IPS-18c (cell line): ENCODE measurements at regions not wholly inside any gene's neighbourhood (a gene's known extent, or its start where the extent isn't known, plus 50 kb on each side); places are given as distances from the start of the nearest gene placed in this dataset.
"Not testable (repeated sequence)": the region's sequence is repeated elsewhere in the genome, so short reads cannot be mapped to it uniquely, and the experiment has no call there.

Source experiments
- H3K4me3 ChIP-seq: 2 replicates; pipeline ENCODE4 v1.7.0; 2013; ENCODE audit warnings: low read depth, mild to moderate bottlenecking, low read length, moderate library complexity; ENCODE audit not compliant: insufficient read depth
- H3K9me3 ChIP-seq: one replicate; pipeline ENCODE4 v1.6.1; 2013; ENCODE audit warnings: mild to moderate bottlenecking, low read length, moderate library complexity; ENCODE audit not compliant: control insufficient read depth, insufficient read depth

DNA sequence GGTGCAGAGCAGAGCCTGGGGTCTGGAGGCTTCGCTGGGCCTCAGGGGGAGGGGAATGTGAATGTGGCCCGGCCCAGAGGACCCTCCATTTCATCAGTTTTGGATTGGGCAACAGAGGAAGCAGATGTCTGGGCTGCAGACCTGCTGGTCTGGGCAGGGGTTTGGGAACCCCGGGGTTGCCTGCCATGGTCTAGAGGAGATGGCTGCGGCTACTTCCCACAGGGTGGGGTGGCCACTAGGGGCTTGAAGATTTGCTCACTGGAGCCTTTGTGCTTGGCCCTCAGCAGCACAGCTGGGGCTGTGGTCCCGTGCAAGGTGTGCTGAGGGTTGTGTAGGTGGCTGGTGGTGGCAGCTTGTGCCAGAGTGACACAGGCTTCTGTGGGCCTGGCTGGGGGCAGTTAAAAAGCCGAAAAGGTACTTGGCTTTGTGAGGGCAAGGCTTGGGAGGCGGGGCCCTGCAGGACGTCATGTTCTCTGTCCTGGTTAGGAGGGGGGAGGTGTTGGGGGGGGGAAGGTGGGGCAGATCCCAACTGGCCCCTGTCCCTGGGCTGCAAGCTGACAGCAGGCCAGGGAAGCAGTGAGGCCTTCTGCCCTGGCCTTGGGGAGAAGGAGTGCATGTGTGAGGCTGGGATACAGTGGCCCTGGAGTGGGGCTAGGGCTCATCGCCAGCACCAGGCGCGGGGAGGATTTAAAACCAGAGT is 98.0 kb downstream of the KPNA2 start:
- H3K9me3 ChIP-seq: no peaks in the 10 kb centered on the region
- no peak overlapping the region for H3K4me3 ChIP-seq

DNA sequence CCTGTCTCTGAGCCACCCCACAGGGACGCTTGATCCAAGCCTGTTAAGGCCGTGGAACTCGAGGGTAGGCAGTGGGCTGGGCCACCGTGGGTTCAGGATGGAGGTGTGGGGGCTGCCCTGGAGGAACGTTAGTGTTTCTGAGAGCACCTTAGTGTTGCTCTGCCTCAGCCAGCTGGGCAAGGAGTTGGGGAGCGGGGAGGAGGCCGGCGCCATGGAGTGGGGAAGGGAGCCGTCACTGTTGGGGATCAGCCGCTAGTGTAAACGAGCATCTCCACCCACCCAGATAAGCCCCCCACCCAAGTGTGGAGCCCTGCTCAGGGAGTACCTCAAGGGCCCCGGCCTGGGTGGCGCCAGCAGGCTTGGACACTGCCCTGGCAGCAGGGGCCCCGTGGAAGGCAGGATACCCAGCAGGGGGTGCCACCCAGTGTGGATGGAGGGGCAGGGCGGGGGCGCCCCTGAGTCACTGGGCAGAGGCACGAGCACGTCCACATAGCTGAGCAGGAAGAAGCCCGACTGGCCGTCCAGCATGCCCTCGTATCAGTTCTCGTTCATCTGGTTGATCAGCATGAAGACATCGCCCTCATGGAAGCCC is 98.6 kb downstream of the KPNA2 start:
- no peaks in the 10 kb centered on the region for H3K9me3 ChIP-seq
- H3K4me3 ChIP-seq: no peak overlapping the region

DNA sequence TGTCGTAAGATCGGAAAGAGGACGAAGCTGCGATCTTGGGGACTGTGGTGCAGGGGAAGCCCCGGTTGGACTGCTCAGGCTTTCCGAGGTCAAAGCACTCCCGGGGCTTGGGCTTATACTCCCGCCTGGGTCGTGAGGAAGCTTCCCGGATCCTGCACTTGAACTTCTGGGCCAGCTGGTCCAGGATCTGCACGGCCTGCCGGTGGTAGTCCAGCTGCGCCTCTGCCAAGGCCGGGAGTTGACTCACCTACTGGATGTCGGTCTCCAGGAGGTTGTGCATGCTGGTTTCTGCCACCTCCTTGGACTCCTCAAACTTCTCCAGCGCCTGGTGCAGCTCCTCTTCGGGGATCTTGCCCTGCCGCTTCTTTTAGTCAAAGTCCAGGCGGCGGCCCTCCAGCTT is 99.2 kb downstream of the KPNA2 start:
- no peaks in the 10 kb centered on the region for H3K9me3 ChIP-seq
- no peak overlapping the region for H3K4me3 ChIP-seq

DNA sequence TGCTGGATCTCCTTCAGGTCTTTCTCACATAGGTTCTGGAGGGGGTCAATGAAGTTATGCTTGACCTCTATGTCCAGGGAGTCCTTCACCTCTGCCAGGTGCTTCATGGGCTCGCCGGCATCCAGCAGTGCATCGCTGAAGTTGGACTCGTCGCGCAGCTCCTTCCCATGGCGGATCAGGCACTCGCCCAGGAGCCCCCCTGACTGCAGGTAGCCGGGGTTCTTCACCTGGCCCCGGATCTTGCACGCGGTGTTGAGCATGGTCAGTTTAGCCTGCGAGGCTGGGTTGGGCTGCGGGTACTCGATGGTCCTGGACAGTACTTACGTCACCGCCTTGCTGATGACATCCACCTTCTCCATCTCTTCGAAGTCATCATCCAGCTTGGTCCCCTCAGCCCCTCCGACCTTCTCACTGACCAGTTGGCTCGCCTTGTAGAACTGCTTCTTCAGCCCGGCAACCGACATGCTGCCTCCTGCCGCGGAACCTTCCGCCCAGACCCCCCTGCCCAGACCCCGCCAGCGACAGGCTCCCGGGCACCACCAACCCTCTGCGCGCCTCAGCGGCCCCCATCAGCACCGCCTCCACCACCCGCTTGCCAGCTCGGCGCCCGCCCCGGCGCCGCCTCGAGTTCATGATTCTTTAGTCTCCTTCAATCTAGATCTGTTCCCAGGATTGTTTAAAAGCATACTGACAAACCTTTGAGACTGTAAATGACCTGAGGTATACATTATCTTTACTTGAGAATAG is 99.8 kb downstream of the KPNA2 start:
- H3K4me3 ChIP-seq: no peak overlapping the region

DNA sequence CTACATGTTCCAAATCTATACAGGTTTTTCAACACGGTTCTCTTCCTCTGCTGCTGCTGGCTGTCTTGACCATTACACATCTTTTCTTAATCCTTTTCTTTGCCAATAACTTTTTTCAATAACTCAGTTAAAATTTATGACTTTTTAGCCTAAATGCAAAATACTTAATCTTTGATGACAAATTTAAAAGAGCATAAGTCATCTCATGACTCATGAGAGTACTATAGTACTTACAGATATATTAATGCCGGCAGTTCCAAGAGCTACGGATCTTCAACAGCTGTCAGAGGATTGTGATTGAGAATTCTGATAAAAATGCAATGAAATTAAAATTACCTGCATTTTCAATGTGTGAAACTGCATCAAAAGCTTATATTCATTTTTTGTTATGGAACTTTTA is 105.5 kb downstream of the KPNA2 start:
- no peaks in the 10 kb centered on the region for H3K9me3 ChIP-seq

More for the DNA sequence above, 99.8 kb downstream of the KPNA2 start:
- no peaks in the 10 kb centered on the region for H3K9me3 ChIP-seq

DNA sequence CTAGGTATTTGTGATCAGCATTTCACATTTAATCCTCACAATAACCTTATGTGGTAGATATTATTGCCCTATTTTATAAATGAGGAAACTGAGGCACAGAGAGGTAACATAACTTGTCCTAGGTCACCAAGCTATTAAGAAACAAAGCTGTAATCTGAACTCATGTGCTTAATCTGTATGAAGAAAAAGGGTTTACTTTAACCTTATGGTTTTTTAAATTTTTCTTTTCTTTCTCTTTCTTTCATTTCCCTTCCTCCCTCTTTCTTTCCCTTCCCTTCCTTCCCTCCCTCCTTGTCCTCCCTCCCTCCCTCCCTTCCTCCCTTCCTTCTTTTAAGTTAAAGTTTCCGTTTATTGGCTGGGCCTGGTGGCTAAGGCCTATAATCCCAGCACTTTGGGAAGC is 105.2 kb upstream of the AMZ2 start:
- no peaks in the 10 kb centered on the region for H3K9me3 ChIP-seq
- H3K4me3 ChIP-seq: no peak overlapping the region

More for the DNA sequence above, 105.5 kb downstream of the KPNA2 start:
- no peak overlapping the region for H3K4me3 ChIP-seq

DNA sequence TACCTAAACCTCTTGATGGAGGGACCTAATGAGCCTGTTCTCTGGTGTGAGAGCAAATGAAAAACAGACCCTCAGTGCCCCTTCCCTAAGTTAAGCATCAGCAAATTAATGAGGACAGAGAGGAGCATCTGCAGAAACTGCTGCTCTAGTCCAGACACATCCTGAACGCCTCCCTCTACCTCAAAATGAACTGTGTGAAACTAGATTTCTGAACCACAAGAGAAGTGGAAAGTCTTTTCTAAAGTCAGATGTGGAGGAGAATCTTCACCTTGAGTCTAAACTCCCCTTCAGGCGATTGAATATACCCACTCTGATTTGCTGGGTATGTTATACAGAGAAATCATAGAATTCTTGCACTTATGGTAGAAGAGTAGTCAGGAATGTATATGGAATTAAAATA is 104.4 kb upstream of the AMZ2 start:
- Histone ChIP-seq H3K4me3 (no peak overlapping the region), H3K9me3 (no peaks in the 10 kb centered on the region)

DNA sequence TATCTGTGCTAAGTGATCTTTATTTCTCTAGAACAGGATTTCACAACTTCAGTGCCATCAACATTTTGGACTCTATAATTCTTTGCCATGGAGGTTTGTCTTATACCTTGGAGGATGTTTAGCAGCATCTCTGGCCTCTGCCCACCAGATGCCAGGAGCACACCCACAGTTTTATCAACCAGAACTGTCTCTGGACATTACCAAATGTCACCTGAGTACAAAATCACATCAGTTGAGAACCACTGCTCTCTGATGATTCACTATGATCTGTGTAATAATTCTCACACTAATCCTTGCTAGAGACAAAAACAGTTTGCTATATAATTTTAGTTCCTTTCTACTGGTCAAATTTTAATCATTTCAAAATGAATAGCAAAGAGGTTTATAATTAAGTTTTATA is 102.8 kb upstream of the AMZ2 start:
- H3K4me3 ChIP-seq: no peak overlapping the region

DNA sequence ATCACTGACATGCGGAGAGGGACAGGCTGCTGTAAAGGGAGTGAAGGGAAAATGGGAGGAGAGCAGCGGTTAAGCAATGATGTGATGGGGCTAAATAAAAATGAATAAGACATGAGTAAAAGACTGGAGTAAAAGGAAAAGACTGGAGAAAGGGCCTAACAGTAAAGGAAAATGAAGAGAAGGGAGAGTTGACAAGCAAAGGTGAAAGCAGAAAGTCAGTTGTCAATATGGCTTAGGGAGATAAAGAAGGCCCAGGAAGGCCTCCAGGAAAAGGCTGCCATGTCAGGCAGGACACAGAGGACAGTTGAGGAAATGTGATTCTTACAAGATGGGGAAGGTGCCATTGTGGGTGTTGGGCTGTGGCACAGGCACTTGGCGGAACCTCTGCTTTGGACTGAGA is 98.9 kb upstream of the AMZ2 start:
- Histone ChIP-seq H3K4me3 (no peak overlapping the region), H3K9me3 (no peaks in the 10 kb centered on the region)

More for the DNA sequence above, 102.8 kb upstream of the AMZ2 start:
- no peaks in the 10 kb centered on the region for H3K9me3 ChIP-seq

DNA sequence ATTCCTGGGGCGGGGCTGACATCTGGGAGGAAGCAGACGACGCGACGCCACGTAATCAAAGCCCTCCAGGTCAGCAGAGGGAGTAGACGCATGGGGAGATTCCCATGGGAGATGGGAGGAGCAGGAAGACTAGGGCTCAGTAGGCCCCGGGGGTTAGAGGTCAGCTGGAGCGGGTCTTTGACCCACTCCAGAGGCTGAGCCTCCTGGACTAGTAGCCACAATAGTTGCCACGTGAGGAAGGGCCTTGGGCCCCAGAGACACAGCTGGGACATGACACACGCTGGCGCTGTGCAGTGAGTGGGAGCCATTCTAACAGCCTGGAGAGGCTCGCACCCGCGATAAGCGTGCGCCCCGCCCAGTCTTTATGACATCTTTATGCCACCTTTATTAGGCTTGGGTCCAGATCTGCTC is 95.7 kb upstream of the AMZ2 start:
- Histone ChIP-seq H3K9me3 (no peaks in the 10 kb centered on the region), H3K4me3 (no peak overlapping the region)

DNA sequence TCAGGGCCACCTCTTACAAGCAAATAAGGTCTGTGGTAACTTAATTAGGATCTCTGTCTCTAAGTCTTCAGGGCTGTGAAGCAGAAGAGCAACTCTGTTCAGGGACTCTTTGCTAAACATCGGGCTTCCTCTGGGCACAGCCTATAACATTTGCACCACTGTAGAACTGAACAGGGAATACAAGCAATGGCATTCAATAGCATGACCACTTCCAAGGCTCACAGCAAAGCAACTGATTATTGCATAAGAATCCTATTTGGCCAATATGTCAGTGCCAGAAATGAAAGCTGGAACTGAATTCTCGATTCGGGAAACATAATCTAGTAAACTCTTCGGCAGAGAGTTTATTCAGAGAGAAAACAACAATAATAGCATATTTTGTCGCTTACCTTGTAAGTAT is 92.2 kb upstream of the AMZ2 start:
- H3K9me3 ChIP-seq: no peaks in the 10 kb centered on the region
- no peak overlapping the region for H3K4me3 ChIP-seq

DNA sequence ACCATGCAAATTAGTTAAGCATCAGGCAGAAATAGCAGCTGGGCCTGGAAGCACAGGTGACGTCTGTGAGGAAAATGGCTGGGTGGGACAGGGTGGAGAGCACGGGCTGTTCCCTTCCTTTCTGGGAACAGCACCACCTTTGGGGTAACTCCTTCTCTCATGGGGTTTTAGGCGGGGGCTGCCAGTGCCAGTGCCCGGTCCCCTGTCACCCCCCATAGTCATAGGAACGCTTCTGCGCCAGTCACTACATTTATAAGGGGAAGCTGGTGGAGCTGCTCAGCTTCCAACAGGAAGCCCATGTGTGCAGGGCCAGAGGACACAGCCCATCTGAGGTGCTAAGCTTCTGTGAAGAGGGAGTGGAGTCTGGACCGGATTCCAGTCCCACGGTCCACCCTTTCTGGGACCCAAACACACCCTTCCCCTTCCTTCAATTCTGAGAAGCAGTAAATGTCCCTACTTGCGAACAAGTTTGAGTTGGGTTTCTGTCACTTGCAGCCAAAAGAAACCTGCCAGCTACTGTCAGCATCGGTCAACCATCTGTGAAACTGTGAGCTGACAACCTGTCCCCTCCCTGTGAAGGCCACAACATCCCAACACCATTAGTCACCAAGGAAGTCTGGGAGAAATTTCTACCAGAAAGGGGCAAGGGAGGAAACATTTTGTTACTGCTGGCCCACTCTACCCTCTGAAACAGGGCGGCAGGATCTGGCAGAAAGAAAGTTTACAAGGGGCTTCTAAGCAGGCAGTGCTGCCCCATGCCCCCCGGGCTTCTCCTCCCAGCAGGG is 86.0 kb upstream of the AMZ2 start:
- no peak overlapping the region for H3K4me3 ChIP-seq
- no peaks in the 10 kb centered on the region for H3K9me3 ChIP-seq

DNA sequence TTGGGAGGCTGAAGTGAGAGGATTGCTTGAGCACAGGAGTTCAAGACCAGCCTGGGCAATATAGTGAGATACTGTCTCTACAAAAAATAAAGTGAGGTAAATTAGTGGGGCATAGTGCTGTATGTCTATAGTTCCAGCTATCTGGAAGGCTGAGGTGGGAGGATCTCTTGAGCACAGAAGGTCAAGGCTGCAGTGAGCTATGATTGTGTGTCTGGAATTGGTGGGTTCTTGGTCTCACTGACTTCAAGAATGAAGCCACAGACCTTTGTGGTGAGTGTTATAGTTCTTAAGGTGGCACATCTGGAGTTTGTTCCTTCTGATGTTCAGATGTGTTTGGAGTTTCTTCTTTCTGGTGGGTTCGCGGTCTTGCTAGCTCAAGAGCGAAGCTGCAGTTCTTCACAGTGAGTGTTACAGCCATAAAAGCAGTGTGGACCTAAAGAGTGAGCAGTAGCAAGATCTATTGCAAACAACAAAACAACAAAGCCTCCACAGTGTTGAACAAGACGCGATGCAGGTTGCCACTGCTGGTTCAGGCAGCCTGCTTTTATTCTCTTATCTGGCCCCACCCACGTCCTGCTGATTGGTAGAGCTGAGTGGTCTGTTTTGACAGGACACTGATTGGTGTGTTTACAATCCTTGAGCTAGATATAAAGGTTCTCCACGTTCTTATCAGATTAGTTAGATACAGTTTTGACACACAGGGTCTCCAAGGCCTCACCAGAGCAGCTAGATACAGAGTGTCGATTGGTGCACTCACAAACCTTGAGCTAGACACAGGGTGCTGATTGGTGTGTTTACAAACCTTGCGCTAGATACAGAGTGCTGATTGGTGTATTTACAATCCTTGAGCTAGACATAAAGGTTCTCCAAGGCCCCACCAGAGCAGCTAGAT is 79.3 kb upstream of the AMZ2 start:
- H3K9me3 ChIP-seq, H3K4me3 ChIP-seq: not testable (repeated sequence)

DNA sequence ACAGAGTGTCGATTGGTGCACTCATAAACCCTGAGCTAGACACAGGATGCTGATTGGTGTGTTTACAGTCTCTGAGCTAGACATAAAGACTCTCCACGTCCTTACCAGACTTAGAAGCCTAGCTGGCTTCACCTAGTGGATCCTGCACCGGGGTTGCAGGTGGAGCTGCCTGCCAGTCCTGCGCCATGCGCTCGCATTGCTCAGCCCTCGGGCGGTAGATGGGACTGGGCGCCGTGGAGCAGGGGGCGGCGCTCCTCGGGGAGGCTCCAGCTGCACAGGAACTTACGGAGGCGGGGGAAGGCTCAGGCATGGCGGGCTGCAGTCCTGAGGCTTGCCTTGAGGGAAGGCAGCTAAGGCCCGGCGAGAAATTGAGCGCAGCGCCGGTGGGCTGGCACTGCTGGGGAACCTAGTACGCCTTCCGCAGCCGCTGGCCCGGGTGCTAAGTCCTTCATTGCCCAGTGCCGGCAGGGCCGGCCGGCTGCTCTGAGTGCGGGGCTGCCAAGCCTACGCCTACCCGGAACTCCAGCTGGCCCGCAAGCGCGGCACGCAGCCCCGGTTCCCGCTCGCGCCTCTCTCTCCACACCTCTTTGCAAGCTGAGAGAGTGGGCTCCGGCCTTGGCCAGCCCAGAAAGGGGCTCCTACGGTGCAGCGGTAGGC is 78.5 kb upstream of the AMZ2 start:
- not testable (repeated sequence) for H3K9me3 ChIP-seq
- H3K4me3 ChIP-seq: peak overlapping the region; percentile 28; the same call in 1 of the 2 replicates

DNA sequence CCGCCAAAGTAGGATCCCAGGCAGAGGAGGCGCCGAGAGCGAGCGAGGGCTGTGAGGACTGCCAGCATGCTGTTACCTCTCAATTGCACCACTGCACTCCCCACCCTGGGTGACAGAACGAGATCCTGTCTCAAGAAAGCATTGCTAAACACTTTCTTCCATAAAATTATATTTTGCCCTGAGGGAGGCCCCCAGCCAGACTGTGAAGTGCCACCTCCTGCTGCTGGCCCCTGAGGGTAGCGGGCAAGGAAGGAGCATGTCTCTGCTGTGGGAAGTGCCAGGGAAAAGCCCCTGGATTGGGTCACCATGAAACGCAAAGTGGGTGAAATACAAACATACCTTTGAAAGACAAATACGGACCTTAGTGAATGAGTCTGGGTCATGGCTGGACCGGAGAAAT is 78.0 kb upstream of the AMZ2 start:
- peak overlapping the region; percentile 28; the same call in 1 of the 2 replicates for H3K4me3 ChIP-seq

DNA sequence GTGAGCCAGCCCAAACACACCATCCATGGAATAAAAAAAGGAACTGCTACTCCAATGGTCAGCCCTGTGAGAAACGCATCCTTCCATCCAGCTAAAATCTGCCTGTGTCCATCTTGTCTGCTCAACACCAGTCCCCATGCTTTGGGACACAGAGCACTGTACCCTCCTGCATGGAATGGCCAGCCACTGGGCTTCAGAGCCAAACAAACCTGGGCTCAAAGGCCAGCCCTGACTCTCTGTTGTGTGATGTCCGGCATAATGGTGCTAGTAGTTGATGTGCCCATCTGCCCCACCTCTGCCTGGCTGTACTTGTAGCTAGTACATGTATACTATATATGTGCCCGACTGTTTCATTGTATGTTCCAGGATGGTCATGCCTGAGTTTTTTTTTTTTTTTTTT is 77.6 kb upstream of the AMZ2 start:
- Histone ChIP-seq H3K9me3 (no peaks in the 10 kb centered on the region), H3K4me3 (no peak overlapping the region)

More for the DNA sequence above, 78.0 kb upstream of the AMZ2 start:
- no peaks in the 10 kb centered on the region for H3K9me3 ChIP-seq
